ENCODE measurements at regions not wholly inside any gene's neighbourhood (a gene's known extent, or its start where the extent isn't known, plus 50 kb on each side); places are given as distances from the start of the nearest gene placed in this dataset.

DNA sequence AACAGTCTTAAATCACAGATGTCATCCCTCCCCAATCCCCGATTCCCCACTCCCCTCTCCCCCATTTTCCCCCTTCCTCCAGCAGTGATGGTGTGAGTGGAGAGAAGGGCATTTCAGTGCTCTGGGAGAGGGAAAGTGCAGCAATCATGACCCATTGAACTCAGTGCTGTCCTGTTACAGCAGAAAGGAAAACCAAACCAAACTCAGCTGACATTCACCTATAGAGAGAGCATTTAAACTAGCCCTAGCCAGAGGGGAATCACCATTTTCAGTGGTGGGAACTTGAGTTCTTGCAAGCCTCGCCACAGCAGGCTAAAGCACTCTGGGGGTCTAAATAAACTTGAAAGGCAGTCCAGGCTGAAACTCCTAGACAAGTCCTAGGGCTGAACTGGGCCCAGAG, 129.9 kb upstream of the COL21A1 start:
- 85% methylated on average over 2 of the region's 2 CpGs for whole genome bisulfite sequencing
- H3K4me3 ChIP-seq = no peak overlapping the region
- no peak for TF ChIP-seq POLR2AphosphoS5 (IDR thresholded peaks at IDR 0.05)
- no peak for TF ChIP-seq EP300 (IDR thresholded peaks at IDR 0.05)
- TF ChIP-seq CTCF (IDR thresholded peaks at IDR 0.05) = no peak
- no peak for TF ChIP-seq POLR2A (IDR thresholded peaks at IDR 0.05)
- no peaks in the 10 kb centered on the region for H3K27me3 ChIP-seq
- no peak for DNase-seq (ENCODE audit: low spot score in 2 of 2)
- H3K36me3 ChIP-seq = no peaks in the 10 kb centered on the region
- H3K9me3 ChIP-seq = no peaks in the 10 kb centered on the region
- H3K4me1 ChIP-seq = peaks cover 44% of the 10 kb centered on the region
- H3K27ac ChIP-seq = no peak overlapping the region

- Histone ChIP-seq H3K27me3 (no peaks in the 10 kb centered on the region), H3K36me3 (no peaks in the 10 kb centered on the region), H3K9me3 (no peaks in the 10 kb centered on the region), H3K27ac (no peak overlapping the region), H3K4me3 (no peak overlapping the region), H3K4me1 (peaks cover 48% of the 10 kb centered on the region)
- DNase-seq (ENCODE audit: low spot score in 2 of 2) = no peak
- TF ChIP-seq CTCF (IDR thresholded peaks at IDR 0.05) (no peak), EP300 (IDR thresholded peaks at IDR 0.05) (no peak)
- 96% methylated on average over 3 of the region's 3 CpGs for WGBS
Measured at GRCh38 chr6:56375806-56376205, 128.4 kb upstream of the COL21A1 start.

DNA sequence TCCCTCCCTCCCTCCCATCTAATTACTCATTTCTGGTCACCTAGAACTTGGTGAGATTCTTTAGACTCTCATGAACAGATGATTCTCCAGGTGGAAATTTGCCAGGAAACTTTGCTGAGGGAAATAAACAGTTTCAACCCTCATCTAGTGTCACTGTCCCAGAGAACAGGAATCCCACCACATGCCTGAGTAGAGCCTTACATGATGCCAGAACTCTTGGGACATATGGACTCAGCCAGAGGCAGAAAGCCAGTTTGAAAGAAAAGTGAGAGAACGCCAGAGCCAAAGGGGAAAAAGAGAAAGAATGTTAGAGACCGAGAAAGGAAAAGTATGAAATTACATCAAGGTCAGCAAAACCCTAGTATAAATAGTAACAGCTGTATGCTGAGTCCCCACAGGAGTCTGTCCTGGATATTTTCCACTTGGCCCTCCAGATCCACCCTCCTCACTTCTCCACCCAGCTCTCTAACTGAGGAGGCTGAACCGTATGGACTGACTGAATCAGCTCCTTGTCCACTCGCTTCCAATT, 127.5 kb upstream of the COL21A1 start:
- Histone ChIP-seq H3K9me3 (no peaks in the 10 kb centered on the region), H3K36me3 (no peaks in the 10 kb centered on the region), H3K4me1 (peaks cover 57% of the 10 kb centered on the region), H3K27ac (peak overlapping the region; percentile 71), H3K27me3 (no peaks in the 10 kb centered on the region), H3K4me3 (no peak overlapping the region)
- WGBS = 64% methylated on average over 4 of the region's 4 CpGs
- TF ChIP-seq POLR2AphosphoS5 (IDR thresholded peaks at IDR 0.05) (no peak), EP300 (IDR thresholded peaks at IDR 0.05) (no peak), CTCF (IDR thresholded peaks at IDR 0.05) (no peak), POLR2A (IDR thresholded peaks at IDR 0.05) (no peak)
- no peak for DNase-seq (ENCODE audit: low spot score in 2 of 2)

DNA sequence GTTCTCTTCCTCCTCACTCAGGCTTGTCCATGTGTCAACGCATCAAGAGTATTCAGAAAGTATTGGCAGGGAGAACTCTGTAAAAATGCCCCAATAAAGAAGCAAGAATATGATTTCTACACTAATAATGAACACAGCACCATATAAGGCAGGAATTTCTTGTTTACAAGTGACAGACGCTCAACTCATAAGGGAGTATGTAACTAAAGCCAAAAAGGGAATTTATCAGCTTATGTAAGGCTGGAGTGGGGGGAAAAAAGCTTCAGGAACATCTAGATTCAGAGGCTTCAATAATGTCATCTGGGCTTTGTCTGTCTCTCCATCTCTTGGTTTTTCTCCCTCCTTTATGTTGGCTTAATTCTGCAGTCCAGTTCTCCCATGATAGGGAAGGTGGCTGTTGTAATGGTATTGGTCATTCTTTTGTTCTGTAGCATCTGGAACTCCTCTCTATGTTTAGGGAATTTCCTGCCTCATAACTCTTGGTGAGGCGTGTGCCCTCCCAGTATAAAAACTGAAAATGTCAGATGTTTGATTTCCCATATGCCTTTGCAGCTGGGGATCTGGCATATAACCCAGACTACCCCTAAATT, 125.1 kb upstream of the COL21A1 start:
- Histone ChIP-seq H3K4me1 (peaks cover 56% of the 10 kb centered on the region), H3K36me3 (no peaks in the 10 kb centered on the region), H3K27ac (peak overlapping the region; percentile 82), H3K9me3 (no peaks in the 10 kb centered on the region), H3K27me3 (no peaks in the 10 kb centered on the region), H3K4me3 (no peak overlapping the region)
- TF ChIP-seq CTCF (IDR thresholded peaks at IDR 0.05) = no peak
- no peak for TF ChIP-seq POLR2A (IDR thresholded peaks at IDR 0.05)
- TF ChIP-seq POLR2AphosphoS5 (IDR thresholded peaks at IDR 0.05) = no peak
- TF ChIP-seq EP300 (IDR thresholded peaks at IDR 0.05) = no peak
- DNase-seq (ENCODE audit: low spot score in 2 of 2) = no peak
- WGBS = 65% methylated on average over 3 of the region's 3 CpGs

DNA sequence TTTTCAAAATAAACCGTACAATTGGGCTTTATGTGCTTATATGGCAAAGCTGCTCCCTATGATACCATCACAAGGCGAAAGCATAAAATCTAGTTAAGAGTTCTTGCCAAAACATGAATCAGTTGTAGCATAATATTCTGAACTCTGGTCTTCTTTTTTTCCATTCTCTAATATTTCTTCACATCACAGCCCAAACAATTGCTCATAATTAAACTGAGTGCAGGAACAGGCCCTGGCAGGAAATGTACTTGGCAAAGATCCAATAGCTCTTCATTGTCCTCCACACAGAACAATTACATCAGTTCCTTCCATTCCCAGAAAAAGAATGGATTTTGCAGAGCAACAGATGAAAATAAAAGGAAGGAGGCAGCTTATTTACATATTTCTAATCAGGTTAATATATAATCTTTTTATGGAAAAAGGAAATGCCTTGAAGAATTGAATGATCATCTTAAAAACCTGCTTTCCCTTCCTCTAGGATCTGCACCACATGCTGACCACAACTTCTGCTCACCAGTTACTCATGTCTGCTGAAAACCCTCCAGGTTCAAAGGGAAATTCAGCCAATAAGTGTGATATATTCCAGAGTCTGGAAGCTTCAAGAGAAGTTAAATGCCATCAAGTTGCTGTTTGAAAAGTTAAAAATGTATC, 123.3 kb upstream of the COL21A1 start:
- H3K27ac ChIP-seq = peak overlapping the region; percentile 82
- no peaks in the 10 kb centered on the region for H3K36me3 ChIP-seq
- H3K4me1 ChIP-seq = peaks cover 62% of the 10 kb centered on the region
- H3K9me3 ChIP-seq = no peaks in the 10 kb centered on the region
- TF ChIP-seq CTCF (IDR thresholded peaks at IDR 0.05) (no peak), POLR2AphosphoS5 (IDR thresholded peaks at IDR 0.05) (peak in 1 of 3 donors; percentile 67)
- no peak overlapping the region for H3K4me3 ChIP-seq
- H3K27me3 ChIP-seq = no peaks in the 10 kb centered on the region
- DNase-seq (ENCODE audit: low spot score in 2 of 2) = no peak
- WGBS = 10% methylated on average over 2 of the region's 2 CpGs

Measured in suprapubic skin (tissue), 4 donors.